NOMO-1 treated with DMSO at 0.1 percent for 48 hours (cell line): ENCODE measurements at regions not wholly inside any gene's neighbourhood (a gene's known extent, or its start where the extent isn't known, plus 50 kb on each side); places are given as distances from the start of the nearest gene placed in this dataset.

Experiments
- DNase-seq: peaks from one replicate; lab custom pipeline; 2025; ENCODE audit not compliant: unreplicated experiment; lab: John Stamatoyannopoulos, UW

GRCh38 chr5:4100739-4101138, 505.1 kb downstream of the IRX1 start:
- DNase-seq, result no peak

GRCh38 chr5:4101189-4101588, 505.6 kb downstream of the IRX1 start:
- no peak for DNase-seq

- no peak for DNase-seq
These were observed 509.4 kb downstream of the IRX1 start for GRCh38 chr5:4104831-4105597.

DNA sequence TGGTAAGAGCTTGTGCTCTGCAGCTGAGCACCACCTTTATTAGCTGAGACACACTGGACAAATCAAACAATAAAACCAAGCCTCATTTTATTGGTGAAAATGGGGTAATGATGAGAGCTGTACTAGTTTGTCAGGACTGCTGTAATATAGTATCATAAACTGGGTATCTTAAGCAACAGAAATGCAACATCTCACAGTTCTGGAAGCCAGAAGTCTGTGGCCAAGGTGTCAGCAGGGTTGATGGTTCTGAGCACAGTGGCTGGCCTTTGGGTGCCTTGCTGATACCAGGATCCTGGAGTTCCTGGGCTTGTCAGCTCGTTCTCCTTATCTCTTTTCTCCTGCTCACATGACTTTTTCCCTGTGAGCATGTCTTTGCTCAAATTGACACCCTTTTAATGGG, 513.1 kb downstream of the IRX1 start:
- no peak for DNase-seq

DNA sequence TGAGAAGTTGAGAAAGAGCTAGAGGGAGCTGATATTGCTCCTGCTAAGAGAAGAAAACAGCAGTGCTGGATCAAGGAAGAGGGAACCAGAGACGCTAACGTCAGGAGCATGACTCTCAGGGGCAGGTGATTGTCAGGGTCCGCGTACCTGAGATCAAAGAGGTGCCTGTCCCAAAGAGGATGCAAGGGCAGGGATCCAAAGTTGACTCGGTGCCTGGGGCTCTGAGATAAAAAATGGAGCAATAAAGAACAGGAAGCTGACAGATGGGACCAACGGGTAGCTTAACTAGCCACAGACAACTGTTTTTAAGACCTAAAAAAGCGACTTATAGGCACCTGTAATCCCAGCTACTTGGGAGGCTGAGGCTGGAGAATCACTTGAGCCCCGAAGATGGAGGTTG, 517.8 kb downstream of the IRX1 start:
- no peak for DNase-seq

DNA sequence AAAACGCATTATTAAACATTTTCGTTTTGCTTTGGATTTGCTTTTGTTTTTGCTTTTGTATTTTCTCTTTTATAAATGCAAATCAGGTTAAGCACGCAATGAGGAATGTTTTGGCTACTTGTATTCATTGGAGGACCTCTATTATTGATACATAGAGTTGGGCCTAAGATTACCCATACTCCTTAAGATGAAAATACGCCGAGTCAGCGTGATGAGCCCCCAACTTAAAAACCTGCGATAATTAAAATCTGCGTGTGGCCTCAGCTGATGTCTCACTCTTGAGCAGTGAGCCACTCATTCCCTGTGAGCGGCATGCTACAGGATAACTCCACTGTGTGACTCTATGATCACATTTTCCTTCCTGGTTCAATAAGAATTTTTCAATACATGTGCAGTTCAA, 518.3 kb downstream of the IRX1 start:
- no peak for DNase-seq

GRCh38 chr5:4114452-4114851, 518.8 kb downstream of the IRX1 start:
- no peak for DNase-seq

GRCh38 chr5:4116834-4117233, 521.2 kb downstream of the IRX1 start:
- DNase-seq, result no peak

GRCh38 chr5:4124221-4124970, 528.8 kb downstream of the IRX1 start:
- DNase-seq, result no peak

DNA sequence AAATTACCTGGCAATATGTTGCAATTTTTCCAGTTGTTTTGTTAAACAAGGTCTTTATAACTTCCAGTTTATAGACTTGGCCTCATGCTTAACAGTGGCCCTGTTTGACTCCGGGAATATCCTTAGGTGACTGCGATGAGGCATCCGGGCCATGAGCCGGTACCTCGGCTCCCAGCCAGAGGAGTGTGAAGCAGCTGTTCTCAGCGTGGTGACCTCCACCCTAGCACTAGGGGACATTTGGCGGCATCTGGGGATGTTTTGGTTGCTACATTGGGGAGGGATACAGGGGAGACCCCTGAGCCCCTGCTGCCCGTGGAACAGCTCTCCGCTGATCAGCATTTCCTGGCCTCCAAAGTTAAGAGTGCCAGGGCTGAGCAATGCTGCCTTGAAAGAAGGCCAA, 533.4 kb downstream of the IRX1 start:
- no peak for DNase-seq

DNA sequence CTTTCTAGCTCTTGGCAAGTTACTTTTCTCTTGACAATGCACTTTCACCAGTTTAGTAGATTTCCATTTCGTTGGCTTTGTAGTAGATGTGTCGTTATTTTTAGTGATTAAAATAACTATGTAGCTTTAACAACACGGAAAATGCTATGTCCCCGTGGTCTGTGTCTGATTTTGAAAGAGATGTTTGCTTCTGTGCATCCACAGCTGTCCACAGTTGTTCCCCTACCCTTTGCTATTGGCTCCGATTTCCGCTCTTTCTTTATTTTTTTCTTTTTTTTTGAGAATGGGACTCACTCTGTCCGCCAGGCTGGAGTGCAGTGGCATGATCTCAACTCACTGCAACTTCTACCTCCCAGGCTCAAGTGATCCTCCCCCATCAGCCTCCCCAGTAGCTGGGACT, 533.9 kb downstream of the IRX1 start:
- no peak for DNase-seq

DNA sequence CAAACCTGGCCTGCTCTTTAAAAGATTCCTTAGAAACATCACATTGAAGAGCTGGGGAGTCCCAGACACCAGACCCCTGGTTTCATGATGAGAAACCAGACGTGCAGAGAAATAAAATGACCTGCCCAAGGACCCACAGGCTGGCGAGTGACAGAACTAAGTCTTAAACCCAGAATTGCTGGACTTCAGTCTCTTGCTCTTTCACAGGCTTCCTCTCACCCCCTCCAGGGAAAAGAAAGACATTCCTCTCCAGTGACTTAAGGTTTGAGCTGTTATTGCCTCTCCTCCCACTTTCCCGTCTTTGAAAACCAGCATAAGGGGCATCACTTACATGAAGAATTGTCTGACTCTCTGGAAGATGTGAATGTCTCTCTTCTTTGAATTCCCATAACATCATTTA, 535.2 kb downstream of the IRX1 start:
- no peak for DNase-seq

GRCh38 chr5:4137781-4138180, 542.1 kb downstream of the IRX1 start:
- no peak for DNase-seq

- DNase-seq, result no peak
These were observed 547.2 kb downstream of the IRX1 start for GRCh38 chr5:4142842-4143241.

DNA sequence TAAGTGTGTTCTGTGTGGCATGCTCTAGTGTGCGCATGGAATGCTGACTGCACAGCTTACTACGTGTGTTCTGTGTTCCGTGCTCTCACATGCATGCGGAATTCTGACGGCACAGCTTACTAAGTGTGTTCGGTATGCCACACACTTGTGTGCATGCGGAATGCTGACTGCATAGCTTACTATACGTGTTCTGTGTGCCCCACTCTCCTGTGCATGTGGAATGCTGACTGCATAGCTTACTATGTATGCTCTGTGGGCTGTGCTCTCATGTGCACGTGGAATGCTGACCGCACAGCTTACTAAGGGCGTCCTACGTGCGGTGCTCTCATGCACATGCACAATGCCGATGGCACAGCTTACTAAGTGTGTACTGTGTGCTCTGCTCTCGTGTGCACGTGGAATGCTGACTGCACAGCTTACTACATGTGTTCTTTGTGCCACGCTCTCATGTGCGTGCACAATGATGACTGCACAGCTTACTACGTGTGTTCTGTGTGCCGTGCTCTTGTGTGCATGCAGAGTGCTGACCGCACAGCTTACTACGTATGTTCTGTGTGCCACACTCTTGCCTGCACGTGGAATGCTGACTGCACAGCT, 548.9 kb downstream of the IRX1 start:
- no peak for DNase-seq

DNA sequence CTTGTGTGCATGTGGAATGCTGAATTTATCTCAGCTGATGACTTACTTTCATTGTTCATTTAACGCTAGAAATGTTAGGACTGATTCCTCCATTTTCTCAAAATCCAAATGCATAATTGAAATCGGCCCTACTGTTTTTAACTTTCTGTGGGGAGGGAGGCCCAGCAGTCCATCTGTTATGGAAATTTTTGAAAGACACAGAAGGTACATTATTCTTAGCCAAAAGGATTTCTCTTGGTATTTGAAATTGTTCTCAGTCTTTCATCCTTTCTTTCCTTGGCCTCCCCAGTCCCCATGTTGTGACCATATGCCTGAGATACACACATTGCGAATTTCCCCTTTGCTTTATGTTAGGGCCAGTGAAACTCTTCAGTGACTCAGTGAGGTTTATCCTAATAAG, 549.9 kb downstream of the IRX1 start:
- no peak for DNase-seq

- DNase-seq, result no peak
These were observed 552.4 kb downstream of the IRX1 start for GRCh38 chr5:4148009-4148408.

DNA sequence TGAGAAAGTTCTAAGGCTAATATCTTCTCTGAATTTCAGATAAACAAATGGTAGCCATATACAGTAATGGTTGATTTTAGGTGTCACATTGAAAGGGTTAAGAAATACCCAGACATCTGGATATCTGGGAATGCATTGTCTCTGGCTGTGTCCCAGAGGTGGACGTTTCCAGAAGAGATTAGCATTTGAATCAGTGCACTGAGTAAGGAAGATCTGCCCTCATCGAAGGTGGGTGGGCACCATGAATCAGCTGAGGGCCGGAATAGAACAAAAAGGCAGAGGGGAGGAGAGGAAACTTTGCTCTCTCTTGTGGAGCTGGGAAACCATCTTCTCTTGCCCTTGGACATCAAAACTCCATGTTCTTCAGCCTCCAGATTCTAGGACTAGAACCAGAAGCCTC, 554.4 kb downstream of the IRX1 start:
- no peak for DNase-seq

- DNase-seq, result no peak
These were observed 560.5 kb downstream of the IRX1 start for GRCh38 chr5:4156153-4156552.

DNA sequence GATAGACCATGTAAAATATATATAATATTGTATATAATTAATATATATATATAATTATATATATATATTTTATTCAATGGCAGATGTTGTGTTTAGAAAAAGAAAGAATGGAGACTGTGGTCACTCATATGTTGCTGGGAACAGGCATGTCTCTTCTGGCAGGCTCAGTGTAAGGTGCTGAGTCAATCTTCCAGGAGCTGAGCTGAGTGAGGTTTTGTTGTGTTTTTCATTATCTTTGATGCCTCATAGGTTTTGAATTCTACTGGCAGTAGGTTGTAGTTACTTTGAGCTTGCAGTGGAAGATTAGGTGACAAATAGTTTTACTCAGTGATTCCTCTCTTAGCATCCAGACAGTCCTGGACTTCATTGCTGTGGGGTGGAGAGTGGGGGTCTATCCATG, 561.3 kb downstream of the IRX1 start:
- no peak for DNase-seq

- DNase-seq, result no peak
These were observed 563.3 kb downstream of the IRX1 start for GRCh38 chr5:4158750-4159447.

DNA sequence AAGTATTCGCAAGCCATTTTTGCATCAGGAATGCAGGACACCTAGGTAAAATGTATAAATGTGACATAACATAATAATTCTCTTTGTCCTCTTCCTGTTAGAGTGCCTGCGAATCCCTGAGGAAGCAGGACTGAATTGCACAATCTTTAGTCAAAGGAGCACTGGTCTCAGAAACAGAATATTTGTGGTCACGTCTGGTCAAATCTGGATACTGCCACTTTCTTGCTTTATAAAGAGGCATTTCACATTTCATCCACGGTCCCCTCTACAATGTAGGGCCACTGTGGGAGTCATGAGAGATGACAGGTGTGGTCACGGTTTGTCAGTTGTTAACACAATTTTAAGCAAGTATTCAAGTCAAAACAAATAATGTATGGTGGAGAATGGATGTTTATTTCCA, 564.0 kb downstream of the IRX1 start:
- no peak for DNase-seq
